Retinal pigment epithelial cell (primary cell): ENCODE measurements at regions not wholly inside any gene's neighbourhood (a gene's known extent, or its start where the extent isn't known, plus 50 kb on each side); places are given as distances from the start of the nearest gene placed in this dataset.
"Not testable (repeated sequence)": the region's sequence is repeated elsewhere in the genome, so short reads cannot be mapped to it uniquely, and the experiment has no call there.

Experiments
- DNase-seq: peaks from one replicate; pipeline ENCODE4 v3.0.0-alpha.2; 2010; ENCODE audit warnings: low read depth
- H3K4me3 ChIP-seq: 2 replicates; pipeline ENCODE4 v1.5.1; 2011; ENCODE audit warnings: mild to moderate bottlenecking, low read length, control low read depth, moderate library complexity
- TF ChIP-seq, protein P1 (sequence below): conservative IDR thresholded peaks from 2 replicates; pipeline ENCODE4 v1.5.1; 2011; ENCODE audit warnings: low read depth, low read length, control low read depth, inconsistent platforms

DNA sequence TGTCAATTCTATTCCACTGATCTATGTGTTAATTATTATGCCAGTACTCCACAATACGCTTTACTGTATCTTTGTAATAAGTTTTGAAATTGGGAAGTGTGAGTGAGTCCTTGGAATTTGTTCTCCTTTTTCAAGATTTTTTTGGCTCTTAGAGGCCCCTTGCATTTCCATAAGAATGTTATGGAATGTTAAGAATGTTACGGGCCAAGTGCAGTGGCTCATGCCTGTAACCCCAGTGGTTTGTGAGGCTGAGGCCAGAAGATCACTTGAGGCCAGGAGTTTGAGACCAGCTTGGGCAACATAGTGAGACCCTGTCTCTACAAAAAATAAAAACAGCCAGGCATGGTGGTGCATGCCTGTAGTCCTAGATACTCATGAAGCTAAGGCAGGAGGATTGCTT lies 167.6 kb upstream of the CXorf66 start:
- no peak overlapping the region for H3K4me3 ChIP-seq
- TF ChIP-seq, protein P1, sequence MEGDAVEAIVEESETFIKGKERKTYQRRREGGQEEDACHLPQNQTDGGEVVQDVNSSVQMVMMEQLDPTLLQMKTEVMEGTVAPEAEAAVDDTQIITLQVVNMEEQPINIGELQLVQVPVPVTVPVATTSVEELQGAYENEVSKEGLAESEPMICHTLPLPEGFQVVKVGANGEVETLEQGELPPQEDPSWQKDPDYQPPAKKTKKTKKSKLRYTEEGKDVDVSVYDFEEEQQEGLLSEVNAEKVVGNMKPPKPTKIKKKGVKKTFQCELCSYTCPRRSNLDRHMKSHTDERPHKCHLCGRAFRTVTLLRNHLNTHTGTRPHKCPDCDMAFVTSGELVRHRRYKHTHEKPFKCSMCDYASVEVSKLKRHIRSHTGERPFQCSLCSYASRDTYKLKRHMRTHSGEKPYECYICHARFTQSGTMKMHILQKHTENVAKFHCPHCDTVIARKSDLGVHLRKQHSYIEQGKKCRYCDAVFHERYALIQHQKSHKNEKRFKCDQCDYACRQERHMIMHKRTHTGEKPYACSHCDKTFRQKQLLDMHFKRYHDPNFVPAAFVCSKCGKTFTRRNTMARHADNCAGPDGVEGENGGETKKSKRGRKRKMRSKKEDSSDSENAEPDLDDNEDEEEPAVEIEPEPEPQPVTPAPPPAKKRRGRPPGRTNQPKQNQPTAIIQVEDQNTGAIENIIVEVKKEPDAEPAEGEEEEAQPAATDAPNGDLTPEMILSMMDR, result no peak
- no peak for DNase-seq

DNA sequence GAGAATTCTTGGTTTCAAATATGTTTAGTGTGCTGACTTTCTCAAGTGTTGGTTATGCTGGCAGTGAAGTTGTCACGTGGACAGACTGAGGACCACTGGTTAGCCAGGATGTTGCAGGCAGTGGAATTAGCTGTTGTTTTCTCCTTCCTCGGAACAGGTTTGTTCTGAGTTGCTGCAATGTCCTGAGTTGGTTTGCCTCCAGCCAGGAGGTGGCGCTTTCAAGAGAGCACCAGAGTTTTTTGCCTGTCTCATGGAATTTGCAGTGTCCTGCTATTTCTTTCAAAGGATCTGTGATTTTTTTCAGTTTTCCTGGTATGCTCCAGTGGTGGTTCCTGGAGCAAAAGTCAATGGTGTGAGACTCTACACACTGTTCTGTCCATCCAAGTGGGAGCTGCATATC lies 158.1 kb upstream of the CXorf66 start:
- no peak for DNase-seq
- TF ChIP-seq, protein P1, result peak; percentile 67
- no peak overlapping the region for H3K4me3 ChIP-seq

DNA sequence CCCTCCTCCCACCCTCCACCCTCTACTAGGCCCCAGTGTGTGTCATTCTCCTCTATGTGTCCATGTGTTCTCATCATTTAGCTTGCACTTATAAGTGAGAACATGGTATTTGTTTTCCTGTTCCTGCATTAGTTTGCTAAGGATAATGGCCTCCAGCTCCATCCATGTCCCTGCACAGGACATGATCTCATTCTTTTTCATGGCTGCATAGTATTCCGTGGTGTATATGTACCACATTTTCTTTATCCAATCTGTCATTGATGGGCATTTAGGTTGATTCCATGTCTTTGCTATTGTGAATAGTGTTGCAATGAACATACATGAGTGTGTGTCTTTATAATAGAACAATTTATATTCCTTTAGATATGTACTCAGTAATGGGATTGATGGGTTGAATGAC lies 148.7 kb upstream of the CXorf66 start:
- DNase-seq, H3K4me3 ChIP-seq: not testable (repeated sequence)

DNA sequence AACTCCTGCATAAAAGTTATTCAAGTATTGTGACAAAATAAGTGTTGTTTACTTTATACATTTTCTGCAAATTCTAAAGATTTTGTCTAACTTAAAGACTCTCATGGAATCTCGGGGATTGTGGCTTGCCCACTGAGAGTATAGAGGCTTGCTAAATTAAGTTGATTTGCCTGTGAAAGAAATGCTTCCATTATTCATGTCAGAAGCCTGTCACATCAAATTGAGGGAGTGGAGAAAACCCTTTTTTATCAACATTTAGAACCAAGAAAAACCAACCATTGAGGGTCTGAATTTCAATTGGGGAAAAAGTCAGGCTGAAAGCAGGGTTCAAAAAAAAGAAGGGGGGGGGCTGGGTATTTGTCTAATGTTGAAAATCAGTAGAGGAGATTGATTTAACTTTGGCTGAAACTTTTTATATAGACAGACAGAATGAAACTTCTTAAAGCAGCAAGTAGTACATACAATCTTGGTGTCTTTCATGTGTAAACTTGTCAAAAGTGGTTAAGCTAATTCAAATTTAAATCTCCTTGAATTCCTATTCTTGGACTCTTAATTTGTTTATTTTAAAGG lies 144.8 kb upstream of the CXorf66 start:
- H3K4me3 ChIP-seq, result no peak overlapping the region
- TF ChIP-seq, protein P1, result no peak
- DNase-seq, result no peak

DNA sequence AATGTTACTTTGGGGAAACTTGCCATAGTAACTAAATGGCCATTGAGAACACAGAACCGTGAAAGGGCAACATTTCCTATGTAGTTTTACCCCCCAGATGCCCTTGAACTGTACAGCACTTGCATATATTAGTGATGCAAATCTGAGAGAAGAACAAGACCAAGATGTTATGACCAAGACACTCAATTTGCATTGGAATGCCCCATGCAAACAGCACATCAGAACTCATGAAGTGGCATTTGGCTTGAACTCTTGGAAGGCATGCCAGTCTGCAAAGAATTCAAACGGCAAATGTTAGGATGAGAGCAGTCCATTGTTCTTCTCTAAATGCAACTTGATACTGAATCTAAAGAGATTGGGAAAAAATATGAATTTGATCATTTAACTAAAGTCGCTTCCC lies 139.4 kb upstream of the CXorf66 start:
- TF ChIP-seq, protein P1, result no peak
- no peak overlapping the region for H3K4me3 ChIP-seq
- DNase-seq, result no peak

DNA sequence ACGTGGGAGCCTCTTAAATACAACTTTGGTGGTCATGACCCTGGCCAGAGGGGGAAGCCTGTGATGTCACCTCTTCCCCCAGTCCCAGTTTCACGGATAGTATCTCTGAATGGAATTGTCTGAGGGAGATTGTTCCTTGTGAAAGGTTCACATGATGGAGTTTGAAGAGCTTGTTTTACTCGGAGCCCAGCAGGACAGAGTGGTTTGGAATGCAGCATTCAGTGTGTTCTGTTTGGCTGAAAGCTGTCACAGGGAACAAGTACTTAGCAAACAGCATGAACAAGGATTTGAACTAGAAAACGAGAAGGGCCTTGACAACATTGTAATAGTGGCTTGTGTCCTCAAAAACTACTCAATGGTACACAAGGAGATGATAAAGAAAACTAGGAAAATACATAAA lies 133.9 kb upstream of the CXorf66 start:
- H3K4me3 ChIP-seq, result no peak overlapping the region
- no peak for DNase-seq
- TF ChIP-seq, protein P1, result no peak

DNA sequence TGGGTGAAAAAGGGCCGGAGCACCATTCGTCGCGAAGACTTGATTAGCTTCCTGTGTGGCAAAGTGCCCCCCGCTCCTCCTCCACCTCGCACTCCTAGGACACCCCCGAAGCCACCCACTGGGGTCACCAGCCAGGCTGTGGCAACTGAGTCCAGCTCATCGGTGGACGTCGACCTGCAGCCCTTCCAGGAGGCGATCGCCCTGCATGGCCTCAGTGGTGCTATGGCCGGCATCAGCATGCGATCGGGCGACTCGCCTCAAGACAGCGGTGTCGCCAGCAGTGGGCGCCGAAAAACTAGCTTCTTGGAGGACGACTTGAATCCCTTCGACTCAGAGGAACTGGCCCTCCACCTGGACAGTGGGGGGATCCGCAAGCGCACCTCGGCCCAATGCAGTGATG lies 126.8 kb upstream of the CXorf66 start:
- H3K4me3 ChIP-seq, result no peak overlapping the region
- TF ChIP-seq, protein P1, result no peak
- no peak for DNase-seq
